ENCODE measurements at regions not wholly inside any gene's neighbourhood (a gene's known extent, or its start where the extent isn't known, plus 50 kb on each side); places are given as distances from the start of the nearest gene placed in this dataset.

- H3K9me3 ChIP-seq: no peaks in the 10 kb centered on the region
- H3K36me3 ChIP-seq: no peaks in the 10 kb centered on the region
- 51 to 53% methylated on average over 1 of the region's 1 CpG for WGBS, 2 donors
- H3K4me3 ChIP-seq: no peak overlapping the region
- H3K27me3 ChIP-seq: peaks cover 0 to 3% (median 0%) of the 10 kb centered on the region in 3 donors
- intact Hi-C loops (cut with DNase I): no loop called here
- H3K27ac ChIP-seq: no peak overlapping the region
- H3K4me1 ChIP-seq: no peaks in the 10 kb centered on the region
- DNase-seq: no peak
- no peak for TF ChIP-seq POLR2AphosphoS5 (IDR thresholded peaks at IDR 0.05)
- TF ChIP-seq POLR2A (IDR thresholded peaks at IDR 0.05): no peak
- TF ChIP-seq EP300 (IDR thresholded peaks at IDR 0.05): no peak
- TF ChIP-seq, protein P1, sequence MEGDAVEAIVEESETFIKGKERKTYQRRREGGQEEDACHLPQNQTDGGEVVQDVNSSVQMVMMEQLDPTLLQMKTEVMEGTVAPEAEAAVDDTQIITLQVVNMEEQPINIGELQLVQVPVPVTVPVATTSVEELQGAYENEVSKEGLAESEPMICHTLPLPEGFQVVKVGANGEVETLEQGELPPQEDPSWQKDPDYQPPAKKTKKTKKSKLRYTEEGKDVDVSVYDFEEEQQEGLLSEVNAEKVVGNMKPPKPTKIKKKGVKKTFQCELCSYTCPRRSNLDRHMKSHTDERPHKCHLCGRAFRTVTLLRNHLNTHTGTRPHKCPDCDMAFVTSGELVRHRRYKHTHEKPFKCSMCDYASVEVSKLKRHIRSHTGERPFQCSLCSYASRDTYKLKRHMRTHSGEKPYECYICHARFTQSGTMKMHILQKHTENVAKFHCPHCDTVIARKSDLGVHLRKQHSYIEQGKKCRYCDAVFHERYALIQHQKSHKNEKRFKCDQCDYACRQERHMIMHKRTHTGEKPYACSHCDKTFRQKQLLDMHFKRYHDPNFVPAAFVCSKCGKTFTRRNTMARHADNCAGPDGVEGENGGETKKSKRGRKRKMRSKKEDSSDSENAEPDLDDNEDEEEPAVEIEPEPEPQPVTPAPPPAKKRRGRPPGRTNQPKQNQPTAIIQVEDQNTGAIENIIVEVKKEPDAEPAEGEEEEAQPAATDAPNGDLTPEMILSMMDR (IDR thresholded peaks at IDR 0.05): no peak
Observed at GRCh38 chr10:27366769-27367168, 126.2 kb upstream of the ACBD5 start.

DNA sequence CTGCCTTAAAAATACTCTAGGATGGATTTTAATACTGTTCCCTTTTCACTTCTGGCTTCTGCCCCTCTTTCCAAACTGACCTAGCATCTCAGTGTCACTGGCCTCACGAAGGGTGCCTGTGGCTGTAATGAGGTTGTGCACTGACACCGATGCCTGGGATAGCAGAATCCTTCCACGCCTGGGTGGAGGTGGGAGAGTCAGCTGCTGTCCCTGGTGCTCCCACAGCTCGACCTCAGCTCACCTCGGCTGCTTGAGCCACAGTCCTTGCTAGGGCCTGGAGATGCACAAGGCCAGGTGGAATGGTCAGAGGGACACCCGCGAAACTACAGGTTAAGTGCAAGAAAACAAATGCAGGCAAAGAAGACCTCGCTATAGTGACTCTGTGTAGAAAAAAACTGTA is 123.4 kb upstream of the ACBD5 start:
- no peak for DNase-seq
- H3K4me3 ChIP-seq: no peak overlapping the region
- 62 to 76% methylated on average over 8 of the region's 8 CpGs for WGBS, 2 donors
- peaks cover 0 to 3% (median 0%) of the 10 kb centered on the region in 3 donors for H3K27me3 ChIP-seq
- no peaks in the 10 kb centered on the region for H3K9me3 ChIP-seq
- no peak overlapping the region for H3K27ac ChIP-seq
- no peak for TF ChIP-seq POLR2AphosphoS5 (IDR thresholded peaks at IDR 0.05)
- no peak for TF ChIP-seq POLR2A (IDR thresholded peaks at IDR 0.05)
- TF ChIP-seq, protein P1 (IDR thresholded peaks at IDR 0.05): no peak
- no peak for TF ChIP-seq EP300 (IDR thresholded peaks at IDR 0.05)
- H3K4me1 ChIP-seq: no peaks in the 10 kb centered on the region
- no peaks in the 10 kb centered on the region for H3K36me3 ChIP-seq
- intact Hi-C loops (cut with DNase I): loop anchor here (5.0 kb wide), 1 partner anchor 142 kb away; no protein-coding TSS in a partner anchor

DNA sequence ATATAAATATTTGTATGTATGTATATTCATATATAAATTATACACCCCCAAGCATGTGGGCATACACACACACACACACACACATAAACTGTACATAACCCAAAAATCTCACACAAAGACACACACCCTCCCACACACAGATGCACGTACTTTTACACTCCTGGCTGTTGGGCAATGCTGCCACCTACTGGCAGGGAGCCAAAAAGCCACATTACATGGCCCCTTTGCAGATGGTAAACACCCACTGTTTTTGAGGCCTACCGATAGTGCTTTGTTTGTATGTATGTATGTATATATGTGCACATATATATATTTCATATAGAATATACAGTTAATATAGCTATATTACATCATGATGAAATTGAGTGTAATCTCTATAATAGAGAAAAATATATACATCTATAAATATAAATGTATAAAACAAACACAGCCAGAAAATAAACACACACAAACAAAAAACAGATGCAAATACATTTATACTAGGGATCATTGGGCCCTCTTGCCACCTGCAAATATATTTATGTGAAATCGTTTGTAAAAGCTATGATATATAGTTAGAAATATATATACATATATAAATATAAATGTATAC is 120.1 kb upstream of the ACBD5 start:
- no peaks in the 10 kb centered on the region for H3K9me3 ChIP-seq
- no peaks in the 10 kb centered on the region for H3K4me1 ChIP-seq
- WGBS, 2 donors: 11 to 14% methylated on average over 3 of the region's 3 CpGs
- H3K4me3 ChIP-seq: no peak overlapping the region
- DNase-seq: peak; percentile 86
- intact Hi-C loops (cut with DNase I): loop anchor here (5.0 kb wide), 1 partner anchor 138 kb away; no protein-coding TSS in a partner anchor
- no peaks in the 10 kb centered on the region for H3K36me3 ChIP-seq
- no peak overlapping the region for H3K27ac ChIP-seq
- no peaks in the 10 kb centered on the region for H3K27me3 ChIP-seq
- TF ChIP-seq EP300 (IDR thresholded peaks at IDR 0.05): no peak
- TF ChIP-seq, protein P1 (IDR thresholded peaks at IDR 0.05): peak; percentile 15 to 50 (median 34)

DNA sequence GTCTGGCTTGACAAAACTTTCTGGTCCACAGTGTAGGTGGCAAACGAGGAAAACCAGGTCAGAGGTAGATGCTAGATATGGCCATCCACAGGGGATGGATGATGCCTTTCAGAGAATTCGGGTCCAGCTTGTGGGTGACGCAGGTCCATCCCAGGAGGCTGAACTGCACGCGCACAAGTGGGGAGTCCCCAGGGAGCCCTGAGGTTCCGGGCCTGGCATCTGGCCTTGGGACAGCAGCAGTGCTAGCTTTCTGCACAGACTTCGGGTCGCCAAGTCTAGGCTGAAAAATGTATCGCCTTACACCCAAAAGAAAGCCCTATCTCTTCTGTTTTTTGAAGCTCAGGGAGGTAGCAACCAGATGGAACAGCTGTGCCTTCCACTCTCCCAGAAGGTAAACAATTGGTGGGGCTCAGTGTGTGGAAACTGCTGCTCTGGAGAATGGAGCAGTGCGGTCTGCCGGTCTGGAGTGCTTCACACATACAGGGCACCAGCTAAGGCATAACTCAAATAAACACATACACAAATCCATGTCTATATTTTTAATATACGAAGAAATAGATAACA is 119.3 kb upstream of the ACBD5 start:
- Histone ChIP-seq H3K36me3 (no peaks in the 10 kb centered on the region), H3K27ac (no peak overlapping the region), H3K27me3 (no peaks in the 10 kb centered on the region), H3K4me3 (no peak overlapping the region), H3K9me3 (no peaks in the 10 kb centered on the region), H3K4me1 (no peaks in the 10 kb centered on the region)
- 86 to 87% methylated on average over 12 of the region's 12 CpGs for WGBS, 2 donors
- intact Hi-C loops (cut with DNase I): loop anchor here (5.0 kb wide), 1 partner anchor 138 kb away; no protein-coding TSS in a partner anchor
- DNase-seq: no peak
- no peak for TF ChIP-seq POLR2AphosphoS5 (IDR thresholded peaks at IDR 0.05)
- TF ChIP-seq, protein P1 (IDR thresholded peaks at IDR 0.05): no peak

DNA sequence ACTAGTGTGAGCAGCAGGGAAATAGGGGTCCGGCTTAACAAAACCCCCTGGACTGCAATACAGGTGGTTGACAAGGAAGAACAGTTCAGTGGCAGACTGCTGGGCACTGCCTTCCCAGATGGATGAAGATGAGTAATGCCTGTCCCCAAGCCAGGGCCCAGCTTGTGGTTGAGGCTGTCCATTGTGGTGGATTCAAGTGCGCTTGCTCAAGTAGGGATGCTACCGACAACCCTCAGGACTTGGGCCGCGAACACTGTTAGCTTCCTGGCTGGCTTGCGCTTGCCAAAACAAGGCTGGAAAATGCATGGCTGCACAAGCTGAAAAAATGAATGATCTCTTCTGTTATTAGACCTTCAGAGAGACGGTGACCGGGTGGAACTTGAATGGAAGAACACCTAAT is 116.1 kb upstream of the ACBD5 start:
- no peak overlapping the region for H3K4me3 ChIP-seq
- no peaks in the 10 kb centered on the region for H3K27me3 ChIP-seq
- H3K4me1 ChIP-seq: no peaks in the 10 kb centered on the region
- TF ChIP-seq, protein P1 (IDR thresholded peaks at IDR 0.05): no peak
- TF ChIP-seq POLR2AphosphoS5 (IDR thresholded peaks at IDR 0.05) (no peak), EP300 (IDR thresholded peaks at IDR 0.05) (no peak), POLR2A (IDR thresholded peaks at IDR 0.05) (no peak)
- 95 to 97% methylated on average over 8 of the region's 8 CpGs for WGBS, 2 donors
- intact Hi-C loops (cut with DNase I): no loop called here
- no peak overlapping the region for H3K27ac ChIP-seq
- DNase-seq: no peak
- no peaks in the 10 kb centered on the region for H3K9me3 ChIP-seq
- H3K36me3 ChIP-seq: no peaks in the 10 kb centered on the region
